Activated naive CD4-positive, alpha-beta T cell treated with anti-CD3 and anti-CD28 coated beads, Interleukin-2, amount 10 ng/mL, durations not matched to agents 7 days and 5 days (primary cell): ENCODE measurements at regions not wholly inside any gene's neighbourhood (a gene's known extent, or its start where the extent isn't known, plus 50 kb on each side); places are given as distances from the start of the nearest gene placed in this dataset.

ENCODE experiments used
- CTCF ChIA-PET: fragments of 350-600 bp; sonication (Branson Sonifier 250); formaldehyde crosslinking; loops from one replicate; lab custom pipeline; 2021; ENCODE audit warnings: antibody characterized with exemption; lab: Charles Lee
- DNase-seq: peaks from one replicate; pipeline ENCODE4 v3.0.0-alpha.2; 2020
- H3K27ac Mint-ChIP-seq: one replicate; pipeline ENCODE4 v1.8.0; 2021; ENCODE audit warnings: mild to moderate bottlenecking, moderate library complexity, mixed read lengths
- H3K27me3 Mint-ChIP-seq: one replicate; pipeline ENCODE4 v1.8.0; 2021; ENCODE audit warnings: mild to moderate bottlenecking, mixed read lengths
- H3K36me3 Mint-ChIP-seq: one replicate; pipeline ENCODE4 v1.8.0; 2021; ENCODE audit warnings: mixed read lengths
- H3K4me1 Mint-ChIP-seq: one replicate; pipeline ENCODE4 v1.8.0; 2021; ENCODE audit warnings: mixed read lengths
- H3K4me3 Mint-ChIP-seq: one replicate; pipeline ENCODE4 v1.8.0; 2021; ENCODE audit warnings: mild to moderate bottlenecking, moderate library complexity, mixed read lengths
- H3K9me3 Mint-ChIP-seq: one replicate; pipeline ENCODE4 v1.8.0; 2021; ENCODE audit warnings: mixed read lengths

GRCh38 chr9:20227166-20227874 is 395.0 kb downstream of the MLLT3 start:
- peaks cover 48% of the 10 kb centered on the region for H3K36me3 Mint-ChIP-seq
- CTCF ChIA-PET: interaction anchor here (2.0 kb wide), 1 partner anchor 15 kb away, joined by 4 read pairs; no protein-coding TSS in a partner anchor

GRCh38 chr9:20226345-20226744 is 396.0 kb downstream of the MLLT3 start:
- CTCF ChIA-PET: no interaction called here
- H3K4me3 Mint-ChIP-seq: no peak overlapping the region
- no peak for DNase-seq

More at GRCh38 chr9:20227166-20227874, 395.0 kb downstream of the MLLT3 start:
- DNase-seq: no peak
- Mint-ChIP-seq H3K4me1 (peaks cover 61% of the 10 kb centered on the region), H3K27ac (no peak overlapping the region), H3K4me3 (no peak overlapping the region), H3K9me3 (peaks cover 44% of the 10 kb centered on the region), H3K27me3 (no peaks in the 10 kb centered on the region)

GRCh38 chr9:20225826-20226225 is 396.5 kb downstream of the MLLT3 start:
- H3K4me1 Mint-ChIP-seq: peaks cover 75% of the 10 kb centered on the region
- no peak overlapping the region for H3K27ac Mint-ChIP-seq
- H3K36me3 Mint-ChIP-seq: peaks cover 43% of the 10 kb centered on the region
- H3K27me3 Mint-ChIP-seq: no peaks in the 10 kb centered on the region
- CTCF ChIA-PET: no interaction called here
- no peak overlapping the region for H3K4me3 Mint-ChIP-seq
- H3K9me3 Mint-ChIP-seq: peaks cover 33% of the 10 kb centered on the region
- no peak for DNase-seq

More at GRCh38 chr9:20226345-20226744, 396.0 kb downstream of the MLLT3 start:
- Mint-ChIP-seq H3K4me1 (peaks cover 69% of the 10 kb centered on the region), H3K27me3 (no peaks in the 10 kb centered on the region), H3K36me3 (peaks cover 43% of the 10 kb centered on the region), H3K27ac (no peak overlapping the region), H3K9me3 (peaks cover 38% of the 10 kb centered on the region)

- H3K27ac Mint-ChIP-seq: peak overlapping the region; percentile 10
- H3K9me3 Mint-ChIP-seq: peaks cover 28% of the 10 kb centered on the region
- H3K27me3 Mint-ChIP-seq: no peaks in the 10 kb centered on the region
- no peak overlapping the region for H3K4me3 Mint-ChIP-seq
- peaks cover 42% of the 10 kb centered on the region for H3K36me3 Mint-ChIP-seq
- H3K4me1 Mint-ChIP-seq: peaks cover 82% of the 10 kb centered on the region
- CTCF ChIA-PET: no interaction called here
- no peak for DNase-seq
Measured at GRCh38 chr9:20224756-20225155, 397.5 kb downstream of the MLLT3 start.

GRCh38 chr9:20220286-20220685 is 402.0 kb downstream of the MLLT3 start:
- CTCF ChIA-PET: no interaction called here
- no peak for DNase-seq
- Mint-ChIP-seq H3K27ac (no peak overlapping the region), H3K4me3 (no peak overlapping the region), H3K36me3 (peaks cover 49% of the 10 kb centered on the region), H3K9me3 (peaks cover 35% of the 10 kb centered on the region), H3K4me1 (peaks cover 54% of the 10 kb centered on the region), H3K27me3 (no peaks in the 10 kb centered on the region)

- Mint-ChIP-seq H3K4me3 (no peak overlapping the region), H3K36me3 (peaks cover 52% of the 10 kb centered on the region)
Measured at GRCh38 chr9:20219437-20219836, 402.9 kb downstream of the MLLT3 start.

GRCh38 chr9:20217596-20217995 is 404.7 kb downstream of the MLLT3 start:
- peaks cover 38% of the 10 kb centered on the region for H3K9me3 Mint-ChIP-seq
- CTCF ChIA-PET: interaction anchor here (1.1 kb wide), 1 partner anchor 138 kb away, joined by 3 read pairs; no protein-coding TSS in a partner anchor
- H3K4me1 Mint-ChIP-seq: peaks cover 44% of the 10 kb centered on the region
- H3K27me3 Mint-ChIP-seq: no peaks in the 10 kb centered on the region
- no peak overlapping the region for H3K27ac Mint-ChIP-seq
- no peak overlapping the region for H3K4me3 Mint-ChIP-seq
- H3K36me3 Mint-ChIP-seq: peaks cover 52% of the 10 kb centered on the region
- no peak for DNase-seq

More at GRCh38 chr9:20219437-20219836, 402.9 kb downstream of the MLLT3 start:
- CTCF ChIA-PET: no interaction called here
- Mint-ChIP-seq H3K9me3 (peaks cover 39% of the 10 kb centered on the region), H3K27me3 (no peaks in the 10 kb centered on the region), H3K27ac (no peak overlapping the region), H3K4me1 (peaks cover 49% of the 10 kb centered on the region)
- DNase-seq: no peak

GRCh38 chr9:20216438-20216837 is 405.9 kb downstream of the MLLT3 start:
- no peak for DNase-seq
- CTCF ChIA-PET: interaction anchor here (1.5 kb wide), 1 partner anchor 12 kb away, joined by 4 read pairs; no protein-coding TSS in a partner anchor
- Mint-ChIP-seq H3K27ac (no peak overlapping the region), H3K4me1 (peaks cover 37% of the 10 kb centered on the region), H3K4me3 (no peak overlapping the region), H3K27me3 (no peaks in the 10 kb centered on the region), H3K36me3 (peaks cover 50% of the 10 kb centered on the region), H3K9me3 (peaks cover 38% of the 10 kb centered on the region)

GRCh38 chr9:20215552-20215951 is 406.7 kb downstream of the MLLT3 start:
- H3K4me3 Mint-ChIP-seq: no peak overlapping the region
- no peak for DNase-seq
- CTCF ChIA-PET: interaction anchor here (1.5 kb wide), 1 partner anchor 13 kb away, joined by 4 read pairs; no protein-coding TSS in a partner anchor
- peaks cover 35% of the 10 kb centered on the region for H3K4me1 Mint-ChIP-seq
- peaks cover 38% of the 10 kb centered on the region for H3K9me3 Mint-ChIP-seq
- H3K27me3 Mint-ChIP-seq: no peaks in the 10 kb centered on the region
- no peak overlapping the region for H3K27ac Mint-ChIP-seq
- peaks cover 47% of the 10 kb centered on the region for H3K36me3 Mint-ChIP-seq

- Mint-ChIP-seq H3K36me3 (peaks cover 33% of the 10 kb centered on the region), H3K27ac (no peak overlapping the region), H3K4me1 (peaks cover 50% of the 10 kb centered on the region), H3K4me3 (no peak overlapping the region), H3K27me3 (no peaks in the 10 kb centered on the region), H3K9me3 (peaks cover 32% of the 10 kb centered on the region)
- DNase-seq: no peak
- CTCF ChIA-PET: no interaction called here
Measured at GRCh38 chr9:20212806-20213205, 409.5 kb downstream of the MLLT3 start.

GRCh38 chr9:20209391-20210340 is 412.6 kb downstream of the MLLT3 start:
- Mint-ChIP-seq H3K36me3 (peaks cover 20% of the 10 kb centered on the region), H3K9me3 (peaks cover 13% of the 10 kb centered on the region), H3K27me3 (no peaks in the 10 kb centered on the region), H3K4me1 (peaks cover 59% of the 10 kb centered on the region), H3K27ac (peak overlapping the region; percentile 93), H3K4me3 (peak overlapping the region; percentile 28)
- DNase-seq: peak; percentile 89
- CTCF ChIA-PET: interaction anchor here (0.8 to 1.9 kb wide), 6 partner anchors 32 to 283 kb away, joined by 3 to 8 read pairs (median 4); no protein-coding TSS in a partner anchor

GRCh38 chr9:20208961-20209371 is 413.3 kb downstream of the MLLT3 start:
- peak overlapping the region; percentile 93 for H3K27ac Mint-ChIP-seq
- DNase-seq: no peak
- no peak overlapping the region for H3K4me3 Mint-ChIP-seq
- peaks cover 59% of the 10 kb centered on the region for H3K4me1 Mint-ChIP-seq
- peaks cover 16% of the 10 kb centered on the region for H3K36me3 Mint-ChIP-seq
- H3K27me3 Mint-ChIP-seq: no peaks in the 10 kb centered on the region
- H3K9me3 Mint-ChIP-seq: peaks cover 9% of the 10 kb centered on the region
- CTCF ChIA-PET: interaction anchor here (0.7 to 1.9 kb wide), 6 partner anchors 33 to 282 kb away, joined by 3 to 8 read pairs (median 4); no protein-coding TSS in a partner anchor

- Mint-ChIP-seq H3K27me3 (no peaks in the 10 kb centered on the region), H3K9me3 (peaks cover 6% of the 10 kb centered on the region), H3K4me3 (no peak overlapping the region), H3K36me3 (peaks cover 17% of the 10 kb centered on the region), H3K27ac (peak overlapping the region; percentile 93), H3K4me1 (peaks cover 61% of the 10 kb centered on the region)
- DNase-seq: no peak
- CTCF ChIA-PET: interaction anchor here (0.7 to 1.9 kb wide), 3 partner anchors 34 to 209 kb away, joined by 3 to 8 read pairs (median 4); no protein-coding TSS in a partner anchor
Measured at GRCh38 chr9:20208226-20208625, 414.1 kb downstream of the MLLT3 start.

GRCh38 chr9:20207176-20207575 is 415.1 kb downstream of the MLLT3 start:
- no peak for DNase-seq
- CTCF ChIA-PET: no interaction called here

More at GRCh38 chr9:20207176-20207575, 415.1 kb downstream of the MLLT3 start:
- Mint-ChIP-seq H3K9me3 (peaks cover 6% of the 10 kb centered on the region), H3K27me3 (no peaks in the 10 kb centered on the region), H3K36me3 (peaks cover 22% of the 10 kb centered on the region), H3K4me3 (no peak overlapping the region), H3K27ac (peak overlapping the region; percentile 93), H3K4me1 (peaks cover 65% of the 10 kb centered on the region)
